ENCODE measurements at regions not wholly inside any gene's neighbourhood (a gene's known extent, or its start where the extent isn't known, plus 50 kb on each side); places are given as distances from the start of the nearest gene placed in this dataset.

DNA sequence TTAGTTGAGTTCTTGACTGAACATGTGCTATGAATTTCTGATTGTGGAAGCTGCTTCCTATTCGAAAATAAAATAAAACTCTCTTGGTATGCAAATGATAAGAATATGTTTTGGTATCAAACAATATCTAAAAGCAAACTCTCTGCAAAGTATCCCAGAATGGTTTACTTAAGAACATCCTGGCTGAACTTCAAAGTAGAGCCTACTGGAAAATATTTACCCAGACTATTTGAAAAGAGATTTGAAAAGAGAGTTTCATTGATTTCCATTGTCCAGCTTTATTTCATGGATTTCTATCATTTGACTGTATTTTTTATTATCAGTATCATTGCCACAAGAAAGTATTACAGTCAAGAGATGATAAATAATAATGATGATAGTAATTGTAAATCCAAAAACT lies 171.1 kb upstream of the SLC7A11 start:
- TF ChIP-seq CTCF (IDR thresholded peaks at IDR 0.05; ENCODE audit: low read depth, low read length): no peak
- no peak overlapping the region for H3K4me3 ChIP-seq (ENCODE audit: low read depth, low read length)

DNA sequence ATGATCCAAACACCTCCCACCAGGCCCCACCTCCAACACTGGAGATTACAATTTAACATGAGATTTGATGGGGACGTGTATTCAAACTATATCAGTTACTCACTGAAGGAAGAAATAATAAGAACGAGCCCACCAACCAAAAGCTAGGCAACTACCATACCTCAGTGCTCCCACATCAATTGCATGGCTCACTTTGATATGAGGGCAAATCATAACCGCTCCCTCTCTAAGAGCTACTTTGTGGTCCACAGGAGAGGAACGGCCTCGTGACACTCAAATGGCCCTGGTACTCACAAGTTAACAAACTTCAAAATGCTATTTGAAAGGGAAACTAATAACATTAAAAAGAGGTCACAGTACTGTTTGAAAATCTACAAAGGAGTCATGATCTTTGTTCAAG lies 170.7 kb upstream of the SLC7A11 start:
- no peak for TF ChIP-seq CTCF (IDR thresholded peaks at IDR 0.05; ENCODE audit: low read depth, low read length)
- no peak overlapping the region for H3K4me3 ChIP-seq (ENCODE audit: low read depth, low read length)

- no peak for TF ChIP-seq CTCF (IDR thresholded peaks at IDR 0.05; ENCODE audit: low read depth, low read length)
- no peak overlapping the region for H3K4me3 ChIP-seq (ENCODE audit: low read depth, low read length)
These were observed 168.1 kb upstream of the SLC7A11 start for GRCh38 chr4:138410266-138410665.

DNA sequence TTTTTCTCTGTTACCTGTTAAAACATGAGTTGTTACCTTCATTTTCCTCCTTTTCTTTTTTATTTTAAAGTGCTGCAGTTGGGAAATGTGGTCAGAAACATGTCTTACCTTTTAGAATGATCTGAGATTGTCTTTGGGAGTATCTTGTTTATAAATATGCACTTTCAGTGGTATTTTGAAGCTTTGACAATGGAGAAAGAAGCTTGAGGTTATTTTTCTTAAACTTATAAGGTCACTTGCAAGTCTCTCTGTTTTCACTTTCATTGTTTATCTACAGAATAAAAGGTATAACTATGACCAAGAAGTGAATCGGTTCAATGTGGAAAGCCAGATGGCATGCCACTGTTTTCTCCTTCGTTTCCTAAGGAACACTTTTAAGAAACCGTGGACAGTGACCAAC lies 167.5 kb upstream of the SLC7A11 start:
- no peak overlapping the region for H3K4me3 ChIP-seq (ENCODE audit: low read depth, low read length)

DNA sequence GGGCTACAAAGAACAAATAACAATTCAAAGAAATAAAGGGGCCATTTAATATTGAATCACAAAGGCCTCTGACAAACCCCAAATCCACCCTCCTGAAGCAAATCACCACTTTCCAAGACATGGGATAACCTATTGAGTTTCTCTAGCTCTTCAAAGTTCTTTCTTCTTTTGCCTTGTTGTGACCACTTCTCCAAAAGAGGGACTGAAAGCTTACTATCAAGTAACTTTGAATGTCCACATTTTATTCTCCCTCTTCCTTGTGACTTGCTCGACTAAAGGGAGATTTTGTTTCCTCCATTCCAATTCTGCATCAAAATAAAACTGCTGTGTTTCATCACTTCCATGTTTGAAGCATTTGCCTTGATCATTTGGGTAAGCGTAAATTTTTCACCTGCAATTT lies 166.6 kb upstream of the SLC7A11 start:
- H3K4me3 ChIP-seq (ENCODE audit: low read depth, low read length): no peak overlapping the region
- TF ChIP-seq CTCF (IDR thresholded peaks at IDR 0.05; ENCODE audit: low read depth, low read length): no peak

More for the DNA sequence above, 167.5 kb upstream of the SLC7A11 start:
- TF ChIP-seq CTCF (IDR thresholded peaks at IDR 0.05; ENCODE audit: low read depth, low read length): no peak

DNA sequence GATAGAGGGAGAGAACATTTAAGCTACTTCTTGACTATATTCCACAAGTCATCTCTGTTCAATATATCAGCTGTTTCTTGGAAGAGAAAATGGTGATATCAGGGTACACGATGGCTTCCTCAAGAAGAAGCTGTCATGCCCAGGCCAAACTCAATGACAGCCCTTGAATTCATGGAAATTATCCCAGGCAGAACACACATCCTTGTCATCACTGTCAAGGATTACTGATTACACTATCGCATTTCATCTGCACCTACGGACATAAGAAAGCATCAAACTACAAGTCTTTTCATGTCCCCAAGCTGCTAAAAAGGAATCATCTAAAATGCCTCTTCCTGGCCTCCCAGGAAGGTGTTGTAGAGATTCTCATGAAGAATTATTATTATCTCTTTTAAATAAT lies 165.2 kb upstream of the SLC7A11 start:
- H3K4me3 ChIP-seq (ENCODE audit: low read depth, low read length): no peak overlapping the region
- TF ChIP-seq CTCF (IDR thresholded peaks at IDR 0.05; ENCODE audit: low read depth, low read length): no peak

GRCh38 chr4:138406876-138407275 lies 164.7 kb upstream of the SLC7A11 start:
- TF ChIP-seq CTCF (IDR thresholded peaks at IDR 0.05; ENCODE audit: low read depth, low read length): no peak

More at GRCh38 chr4:138406876-138407275, 164.7 kb upstream of the SLC7A11 start:
- H3K4me3 ChIP-seq (ENCODE audit: low read depth, low read length): no peak overlapping the region
